Mammary epithelial cell (primary cell): ENCODE measurements at regions not wholly inside any gene's neighbourhood (a gene's known extent, or its start where the extent isn't known, plus 50 kb on each side); places are given as distances from the start of the nearest gene placed in this dataset.

Experiments
- CTCF ChIP-seq, 2 donors: IDR thresholded peaks in 1 of 2; conservative IDR thresholded peaks in 1 of 2; 2 replicates each; pipeline ENCODE4 v1.5.1; 2011 to 2012; ENCODE audit warnings: inconsistent platforms in 2 of 2, low read length in 2 of 2, mild to moderate bottlenecking in 2 of 2, control low read depth in 1 of 2, low read depth in 1 of 2; ENCODE audit not compliant: insufficient read depth in 1 of 2; ENCODE audit errors: extremely low read depth in 1 of 2
- EZH2 ChIP-seq: IDR thresholded peaks from 2 replicates; pipeline ENCODE4 v1.6.1; 2012; ENCODE audit warnings: low read length, inconsistent platforms, borderline replicate concordance

DNA sequence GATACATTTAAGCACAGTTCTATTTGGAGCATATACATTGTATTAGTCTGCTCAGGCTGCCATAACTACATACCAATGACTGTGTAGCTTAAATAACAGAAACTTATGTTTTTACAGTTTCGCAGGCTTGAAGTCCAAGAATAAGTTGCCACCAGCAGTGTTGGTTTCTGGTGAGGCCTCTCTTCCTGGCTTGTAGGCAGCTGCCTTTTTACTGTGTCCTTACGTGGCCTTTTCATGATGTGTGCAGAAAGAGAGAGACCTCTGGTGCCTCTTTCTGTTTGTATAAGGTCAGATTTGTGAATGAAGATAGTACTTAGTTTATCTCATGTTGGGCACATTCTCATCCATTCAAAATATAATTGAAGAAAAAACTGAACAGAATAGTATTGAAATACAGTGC is 636.6 kb downstream of the FLRT2 start:
- no peak for TF ChIP-seq EZH2
- TF ChIP-seq CTCF (conservative IDR thresholded peaks at IDR 0.05 in 1 of 2, IDR thresholded peaks at IDR 0.05 in 1 of 2; ENCODE audit: extremely low read depth in 1 of 2, insufficient read depth in 1 of 2, low read depth in 1 of 2, low read length in 2 of 2): no peak
